GM18858 (cell line): ENCODE measurements at regions not wholly inside any gene's neighbourhood (a gene's known extent, or its start where the extent isn't known, plus 50 kb on each side); places are given as distances from the start of the nearest gene placed in this dataset.

Source experiments
- ATAC-seq: cut with Tn5 transposase; IDR thresholded peaks from one replicate; pipeline ENCODE4 v1.9.1; 2021; ENCODE audit not compliant: unreplicated experiment

GRCh38 chr9:13568841-13569601 lies 289.5 kb upstream of the MPDZ start:
- ATAC-seq = no peak

- no peak for ATAC-seq
Observed at GRCh38 chr9:13568405-13568804, 288.9 kb upstream of the MPDZ start.

- no peak for ATAC-seq
Observed at GRCh38 chr9:13567833-13568232, 288.3 kb upstream of the MPDZ start.

GRCh38 chr9:13557746-13558145 lies 278.3 kb upstream of the MPDZ start:
- no peak for ATAC-seq

- no peak for ATAC-seq
Observed at GRCh38 chr9:13556656-13557055, 277.2 kb upstream of the MPDZ start.

GRCh38 chr9:13555989-13556500 lies 276.6 kb upstream of the MPDZ start:
- ATAC-seq = no peak

GRCh38 chr9:13555516-13555915 lies 276.0 kb upstream of the MPDZ start:
- no peak for ATAC-seq

- no peak for ATAC-seq
Observed at GRCh38 chr9:13554626-13555025, 275.1 kb upstream of the MPDZ start.

GRCh38 chr9:13552606-13553215 lies 273.2 kb upstream of the MPDZ start:
- ATAC-seq = no peak

GRCh38 chr9:13550519-13550918 lies 271.0 kb upstream of the MPDZ start:
- no peak for ATAC-seq

GRCh38 chr9:13548535-13548934 lies 269.0 kb upstream of the MPDZ start:
- ATAC-seq = no peak

GRCh38 chr9:13535141-13535540 lies 255.6 kb upstream of the MPDZ start:
- no peak for ATAC-seq

- ATAC-seq = no peak
Observed at GRCh38 chr9:13534006-13534405, 254.5 kb upstream of the MPDZ start.

GRCh38 chr9:13532407-13532806 lies 252.9 kb upstream of the MPDZ start:
- ATAC-seq = no peak

GRCh38 chr9:13529321-13530104 lies 250.0 kb upstream of the MPDZ start:
- ATAC-seq = no peak

- ATAC-seq = no peak
Observed at GRCh38 chr9:13524245-13524644, 244.8 kb upstream of the MPDZ start.

GRCh38 chr9:13520069-13520468 lies 240.6 kb upstream of the MPDZ start:
- ATAC-seq = no peak

GRCh38 chr9:13513716-13514444 lies 234.4 kb upstream of the MPDZ start:
- ATAC-seq = no peak

- ATAC-seq = no peak
Observed at GRCh38 chr9:13513286-13513685, 233.8 kb upstream of the MPDZ start.

GRCh38 chr9:13508681-13509080 lies 229.2 kb upstream of the MPDZ start:
- ATAC-seq = no peak

- no peak for ATAC-seq
Observed at GRCh38 chr9:13508086-13508485, 228.6 kb upstream of the MPDZ start.
